NCI-H82 treated with DMSO at 0.1 percent for 48 hours (cell line): ENCODE measurements at regions not wholly inside any gene's neighbourhood (a gene's known extent, or its start where the extent isn't known, plus 50 kb on each side); places are given as distances from the start of the nearest gene placed in this dataset.

Source experiments
- DNase-seq: peaks from one replicate; lab custom pipeline; 2025; ENCODE audit not compliant: unreplicated experiment; lab: John Stamatoyannopoulos, UW

DNA sequence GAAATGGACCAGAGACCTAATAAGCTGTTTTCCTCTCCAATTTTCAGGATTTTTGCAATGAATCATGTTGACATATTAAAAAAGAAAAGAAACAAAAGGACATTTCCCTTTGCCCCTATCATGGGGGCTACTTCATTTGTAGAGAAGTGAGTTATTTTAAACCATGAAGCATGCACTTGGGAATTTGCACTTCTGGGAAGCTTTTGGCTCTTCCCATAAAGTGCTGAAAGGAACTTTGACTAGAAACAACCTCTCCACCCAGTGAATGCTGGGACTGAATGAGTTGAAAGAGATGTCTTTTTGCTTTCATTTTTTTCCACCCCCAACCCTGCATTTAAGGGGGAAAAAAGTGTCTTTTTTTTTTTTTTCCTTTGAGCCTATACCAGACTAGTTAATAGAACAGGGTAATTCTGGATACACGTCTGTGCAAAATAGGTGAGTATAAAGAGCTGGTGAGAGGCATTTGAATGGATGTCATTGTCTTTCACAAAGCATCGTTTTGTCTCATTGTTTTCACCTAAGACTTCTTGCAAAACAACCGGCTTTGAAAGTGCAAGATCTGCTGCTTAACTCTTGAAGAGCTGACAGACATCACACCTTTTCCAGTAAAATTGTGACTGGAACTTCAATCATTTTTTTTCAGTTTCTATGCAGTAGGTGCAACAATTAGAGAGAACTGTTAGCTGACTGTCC is 138.7 kb upstream of the BACH2 start:
- DNase-seq = no peak

DNA sequence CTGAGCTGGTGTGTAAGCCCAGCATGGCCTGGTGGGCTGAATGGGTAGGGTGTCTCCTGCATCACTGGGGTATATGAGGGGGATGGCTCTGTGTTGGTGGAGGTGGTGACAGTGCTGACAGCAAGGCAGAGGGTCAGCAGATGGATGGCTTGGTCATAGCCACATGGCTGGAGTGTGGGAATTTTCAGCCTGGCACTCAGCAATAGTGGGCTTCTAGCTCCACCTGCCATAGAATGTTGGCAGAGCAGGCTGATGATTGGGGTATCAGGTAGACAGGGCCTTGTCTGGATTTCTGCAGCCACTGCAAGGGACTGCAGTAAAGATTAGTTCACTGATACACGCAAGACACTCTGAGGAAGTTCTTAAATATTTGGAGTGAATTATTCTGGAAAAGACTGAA is 137.5 kb upstream of the BACH2 start:
- no peak for DNase-seq

DNA sequence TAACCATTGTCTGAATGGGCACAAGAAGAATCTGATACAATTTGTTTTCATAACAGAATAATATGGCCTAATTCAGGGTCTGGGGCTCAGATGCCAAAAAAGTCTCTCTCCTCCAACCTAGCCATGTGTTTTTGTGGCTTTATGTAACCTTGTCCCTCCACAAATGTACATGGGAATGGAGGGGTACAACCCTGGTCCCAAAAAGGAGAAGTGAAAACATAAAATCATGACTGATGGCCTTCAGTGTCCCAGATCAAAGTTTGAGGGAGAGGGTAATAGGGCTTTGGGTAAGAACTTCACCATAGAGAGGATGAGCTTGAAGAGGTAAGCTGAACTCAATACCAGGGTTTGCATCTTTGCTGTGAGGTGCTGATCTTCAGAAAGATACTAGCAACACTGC is 136.3 kb upstream of the BACH2 start:
- no peak for DNase-seq

DNA sequence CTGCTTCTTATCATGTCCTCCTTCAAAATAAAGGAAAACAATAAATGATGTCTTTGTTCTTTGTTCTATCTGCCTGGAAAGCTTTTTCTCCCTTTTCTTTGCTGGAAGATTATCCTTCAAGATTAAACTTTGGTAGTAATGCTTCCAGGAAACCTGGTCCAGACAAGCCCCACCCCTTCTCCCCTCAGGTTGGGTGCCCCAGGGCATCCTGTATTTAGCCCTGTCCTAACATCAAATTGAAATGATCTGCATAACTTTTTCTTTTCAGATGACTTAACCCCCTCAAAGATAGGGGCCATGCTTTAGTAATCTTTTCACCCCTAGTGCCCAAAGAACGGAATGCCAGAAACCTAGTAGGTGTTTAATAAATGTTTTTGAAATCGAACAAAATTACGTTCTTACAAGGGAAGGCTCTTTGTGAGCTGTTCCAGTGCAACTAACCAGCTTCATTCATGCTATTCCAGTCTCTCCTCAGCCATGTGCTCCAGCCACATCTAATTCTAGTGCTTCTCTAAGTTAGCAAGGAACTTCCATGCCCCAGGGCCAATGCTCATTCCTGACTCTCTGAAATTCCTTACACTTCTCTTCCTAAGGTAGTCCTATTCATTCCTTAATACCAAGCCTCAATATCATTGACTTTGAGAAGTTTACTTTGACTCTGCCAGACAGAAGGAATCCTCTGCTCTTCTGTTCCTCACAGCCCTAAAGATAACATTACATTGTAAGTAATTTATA is 135.6 kb upstream of the BACH2 start:
- DNase-seq = no peak

DNA sequence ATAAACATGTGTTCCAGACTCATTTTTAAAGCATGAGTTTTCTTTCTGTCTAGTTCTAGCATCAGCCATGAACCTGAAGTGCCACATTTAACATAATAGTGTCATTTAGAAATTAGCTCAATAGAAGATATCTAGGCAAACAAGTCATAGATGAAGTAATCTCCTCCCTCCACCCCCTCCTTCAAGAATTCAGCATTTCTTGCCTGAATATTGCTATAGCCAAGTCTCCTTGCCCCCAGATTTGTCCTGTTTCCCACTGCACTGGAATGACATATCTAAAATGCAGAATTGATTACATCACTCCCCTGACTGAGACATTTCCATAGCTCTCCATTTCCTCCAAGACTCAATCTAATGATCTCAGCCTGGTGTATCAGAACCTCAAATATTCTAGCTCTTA is 134.9 kb upstream of the BACH2 start:
- no peak for DNase-seq

DNA sequence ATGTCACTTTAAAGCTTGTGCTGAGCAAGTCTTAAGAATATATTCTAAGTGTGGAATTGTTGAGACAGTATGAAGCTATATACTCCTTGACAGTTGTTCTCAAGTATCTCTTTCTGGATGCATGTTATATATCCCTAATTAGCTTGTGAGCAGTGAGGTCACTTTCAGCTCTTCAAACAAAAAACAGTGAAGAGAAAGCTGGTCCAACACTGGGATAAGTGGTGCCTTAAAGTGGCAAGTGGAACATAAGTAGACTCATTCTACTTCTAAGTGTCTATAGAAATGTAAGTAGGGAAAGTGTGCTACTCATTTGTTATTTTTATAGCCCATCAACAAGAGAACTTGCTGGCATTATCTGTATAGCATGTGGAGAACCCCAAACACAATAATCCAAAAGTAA is 133.1 kb upstream of the BACH2 start:
- no peak for DNase-seq

DNA sequence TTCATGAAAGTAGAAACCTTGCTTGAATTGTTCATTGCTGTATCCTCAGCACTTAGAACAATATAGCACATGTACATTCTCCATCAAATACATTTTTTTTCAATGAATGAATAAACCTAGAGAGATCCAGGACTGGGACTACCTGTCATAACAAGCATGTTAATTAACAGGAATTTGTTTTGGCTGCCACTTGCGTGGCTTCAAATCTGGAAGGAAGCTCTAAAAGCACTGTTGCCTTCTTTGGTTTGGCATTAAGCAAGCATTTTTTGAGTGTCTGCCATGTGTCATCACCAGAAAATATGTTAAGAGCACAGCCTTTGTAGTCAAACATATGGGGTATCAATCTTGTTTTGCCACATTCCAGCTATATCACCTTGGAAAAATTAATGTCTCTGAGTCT is 131.9 kb upstream of the BACH2 start:
- no peak for DNase-seq

DNA sequence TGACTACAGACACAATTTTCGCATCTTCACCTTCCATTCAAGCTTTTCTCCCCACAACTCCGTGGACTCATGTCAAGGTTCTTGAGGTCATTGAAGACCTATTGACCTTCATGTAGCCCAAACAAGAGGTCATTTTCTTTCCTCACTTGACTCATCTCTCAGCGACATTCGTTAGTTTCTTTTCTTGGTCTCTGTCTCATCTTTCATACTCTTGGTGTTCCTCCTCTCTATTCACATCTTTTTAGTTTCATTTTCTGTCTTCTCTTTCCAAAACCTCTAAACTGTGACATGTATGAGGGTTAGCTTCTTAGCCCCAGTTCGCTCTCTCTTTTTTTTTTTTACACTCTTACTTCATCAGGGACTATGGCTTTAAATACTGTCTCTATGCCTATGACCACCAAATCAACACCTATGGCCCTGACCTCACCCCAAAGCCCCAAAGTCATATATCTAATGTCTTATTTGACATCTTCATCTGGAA is 128.6 kb upstream of the BACH2 start:
- no peak for DNase-seq

DNA sequence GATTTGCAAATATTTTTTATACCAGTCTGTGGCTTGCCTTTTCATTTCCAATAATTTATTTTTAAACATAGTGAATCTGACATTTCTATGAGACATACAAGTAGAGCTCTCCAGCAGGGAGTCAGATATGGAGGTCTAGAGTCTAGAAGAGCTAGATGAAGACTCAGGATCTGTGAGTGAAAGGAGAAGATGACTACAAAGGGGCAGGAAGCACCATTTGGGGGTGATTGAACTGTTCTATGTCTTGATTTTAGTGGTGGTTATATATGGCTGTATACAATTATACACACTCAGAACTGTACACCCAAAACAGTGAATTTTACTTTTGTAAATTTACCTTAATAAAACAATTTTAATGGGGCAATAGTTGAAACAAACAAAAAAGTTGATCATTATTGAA is 127.9 kb upstream of the BACH2 start:
- no peak for DNase-seq

DNA sequence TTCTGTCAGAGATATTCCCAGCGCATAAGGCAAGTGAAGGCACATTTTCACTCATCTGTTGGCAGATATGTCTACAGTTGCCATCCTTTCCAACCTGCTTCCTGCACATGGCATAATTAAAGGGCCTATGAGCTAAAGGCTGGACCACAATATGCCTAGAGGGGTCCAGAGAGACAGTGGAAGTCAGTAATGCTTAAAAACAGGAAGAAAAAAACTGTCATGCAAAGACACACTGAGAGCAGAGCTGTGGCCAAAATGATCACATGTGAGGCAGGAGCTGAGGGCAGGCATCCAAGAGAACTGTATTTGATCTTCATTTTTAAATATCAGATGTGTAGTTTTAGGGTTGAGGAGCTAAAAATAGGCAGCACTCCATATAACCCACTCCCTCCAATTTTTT is 125.0 kb upstream of the BACH2 start:
- no peak for DNase-seq

DNA sequence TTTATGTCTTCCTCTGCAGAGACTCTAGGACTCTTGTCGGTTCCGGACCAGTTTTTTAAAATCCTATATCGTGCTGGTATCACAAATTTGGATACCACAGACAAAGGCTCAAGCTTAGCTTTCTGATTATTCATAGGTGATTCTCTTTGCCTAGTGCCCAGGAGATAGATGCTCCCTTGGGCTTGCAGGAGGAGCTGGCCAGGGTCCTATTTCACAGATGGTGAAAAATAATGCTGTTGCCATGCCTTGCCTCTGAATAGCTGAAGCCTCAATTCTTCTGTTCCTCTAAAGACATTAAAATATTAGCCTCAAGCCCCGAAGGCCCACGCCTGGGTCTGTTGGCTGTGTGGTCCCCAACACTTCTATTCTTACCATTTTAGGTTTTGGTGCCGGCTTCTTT is 123.9 kb upstream of the BACH2 start:
- no peak for DNase-seq

DNA sequence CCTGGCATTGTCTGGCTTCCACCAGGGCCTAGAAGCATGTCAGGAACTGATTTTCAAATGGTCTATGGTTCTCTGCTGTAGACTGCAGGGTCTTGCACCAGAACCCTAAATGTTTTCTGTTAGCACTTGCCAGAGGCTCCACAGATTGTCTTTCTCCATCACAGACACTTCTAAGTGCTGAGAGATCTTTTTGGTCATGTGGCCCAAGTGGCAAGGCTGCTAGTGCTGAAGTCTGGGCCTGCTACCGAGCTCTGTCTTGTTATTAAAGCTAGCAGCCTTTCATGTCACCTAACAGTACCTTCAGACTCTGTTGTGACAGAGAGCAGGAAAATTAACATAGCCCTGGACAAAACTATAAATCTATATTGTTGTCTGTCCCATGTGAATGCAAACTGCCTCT is 120.7 kb upstream of the BACH2 start:
- DNase-seq = no peak

DNA sequence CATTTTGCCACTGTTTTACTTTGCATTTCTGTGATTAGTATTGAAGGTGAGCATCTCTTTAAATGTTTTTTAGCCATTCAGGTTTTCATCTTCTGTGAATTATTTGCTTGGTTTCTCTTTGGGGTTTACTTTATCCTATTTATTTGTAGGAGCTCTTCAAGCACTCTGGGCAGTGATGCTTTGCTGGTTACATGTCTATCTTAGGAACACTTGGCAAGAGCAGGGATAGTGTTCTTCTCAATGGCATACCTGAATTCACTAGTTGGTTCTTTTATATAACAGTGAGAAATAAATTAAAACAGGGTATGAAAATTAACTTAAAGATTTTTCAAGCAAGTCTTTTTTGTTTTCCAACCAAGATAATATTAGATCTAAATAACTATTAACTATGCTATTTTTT is 119.7 kb upstream of the BACH2 start:
- DNase-seq = no peak

DNA sequence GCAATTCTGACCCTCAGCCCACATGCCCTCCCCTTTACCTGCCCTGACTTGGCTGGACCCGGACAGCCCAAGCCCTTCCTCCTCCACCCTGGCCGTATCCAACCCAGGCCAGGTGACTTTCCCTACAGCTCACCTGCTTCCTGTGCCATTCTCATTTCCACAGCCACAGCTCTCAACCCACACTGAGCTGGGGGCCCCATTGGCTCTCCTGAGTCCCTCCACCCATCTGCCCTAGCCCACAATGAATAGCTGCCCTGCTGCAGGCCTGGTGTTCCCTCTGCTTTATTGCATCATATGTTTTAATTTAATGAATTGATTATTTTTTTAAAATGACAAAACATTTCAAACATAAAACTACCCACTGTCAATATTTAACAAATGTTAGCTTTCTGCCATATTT is 118.5 kb upstream of the BACH2 start:
- DNase-seq = no peak

DNA sequence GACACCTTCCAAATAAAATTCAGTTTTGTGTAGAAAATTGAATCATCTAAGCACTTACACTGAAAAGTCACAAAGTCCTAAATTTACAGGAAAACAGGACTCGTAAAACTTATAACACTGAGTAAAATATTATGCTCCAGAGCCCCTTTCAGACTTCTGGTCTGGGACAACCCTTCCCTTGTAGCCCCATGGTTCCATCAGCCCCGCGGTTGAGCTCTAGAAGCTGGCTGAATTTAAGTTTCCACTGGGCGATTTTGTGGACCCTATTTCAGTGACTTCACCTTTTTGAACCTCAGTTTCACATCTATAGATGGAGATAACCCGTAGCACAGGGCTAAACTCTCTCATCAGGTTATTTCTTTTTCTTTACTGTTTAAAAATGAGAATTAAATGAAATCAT is 117.7 kb upstream of the BACH2 start:
- no peak for DNase-seq

DNA sequence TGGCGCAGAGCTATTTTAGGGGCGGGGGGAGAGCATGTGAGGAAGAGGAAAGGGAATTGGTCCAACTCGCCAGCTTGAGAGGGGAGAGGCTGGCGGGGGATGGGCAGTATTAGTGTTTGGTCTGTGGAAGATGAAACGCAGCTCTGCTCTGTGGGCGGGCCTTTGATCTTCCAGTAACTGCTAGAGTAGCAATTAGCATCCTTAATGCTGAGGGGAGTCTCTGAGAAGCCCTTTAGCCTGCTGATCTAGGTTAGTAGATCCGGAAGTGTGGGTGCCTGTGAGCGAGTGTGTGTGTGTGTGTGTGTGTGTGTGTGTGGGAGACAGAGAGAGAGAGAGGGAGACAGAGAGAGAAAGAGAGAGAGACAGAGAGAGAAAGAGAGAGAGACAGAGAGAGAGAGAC is 117.2 kb upstream of the BACH2 start:
- peak; percentile 38 for DNase-seq

DNA sequence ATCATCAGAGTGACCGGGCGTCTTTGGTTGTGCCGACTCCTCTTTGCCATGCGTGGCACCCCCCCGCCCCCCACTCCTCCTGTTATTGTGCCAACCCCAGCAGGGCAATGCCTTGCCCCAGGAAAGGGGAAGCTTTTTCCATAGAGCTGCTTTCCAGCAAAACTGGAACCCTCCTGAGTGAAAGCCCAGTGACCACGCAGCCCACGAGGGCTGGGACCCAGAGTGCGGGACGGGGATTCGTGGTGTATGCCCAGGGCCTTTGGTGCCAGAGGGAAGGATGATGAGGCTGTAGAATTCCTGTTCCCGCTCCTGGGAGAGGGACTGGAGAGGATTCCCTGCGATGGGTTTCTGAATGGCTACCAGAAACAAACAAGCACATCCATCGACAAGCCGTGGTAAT is 116.8 kb upstream of the BACH2 start:
- DNase-seq = no peak

DNA sequence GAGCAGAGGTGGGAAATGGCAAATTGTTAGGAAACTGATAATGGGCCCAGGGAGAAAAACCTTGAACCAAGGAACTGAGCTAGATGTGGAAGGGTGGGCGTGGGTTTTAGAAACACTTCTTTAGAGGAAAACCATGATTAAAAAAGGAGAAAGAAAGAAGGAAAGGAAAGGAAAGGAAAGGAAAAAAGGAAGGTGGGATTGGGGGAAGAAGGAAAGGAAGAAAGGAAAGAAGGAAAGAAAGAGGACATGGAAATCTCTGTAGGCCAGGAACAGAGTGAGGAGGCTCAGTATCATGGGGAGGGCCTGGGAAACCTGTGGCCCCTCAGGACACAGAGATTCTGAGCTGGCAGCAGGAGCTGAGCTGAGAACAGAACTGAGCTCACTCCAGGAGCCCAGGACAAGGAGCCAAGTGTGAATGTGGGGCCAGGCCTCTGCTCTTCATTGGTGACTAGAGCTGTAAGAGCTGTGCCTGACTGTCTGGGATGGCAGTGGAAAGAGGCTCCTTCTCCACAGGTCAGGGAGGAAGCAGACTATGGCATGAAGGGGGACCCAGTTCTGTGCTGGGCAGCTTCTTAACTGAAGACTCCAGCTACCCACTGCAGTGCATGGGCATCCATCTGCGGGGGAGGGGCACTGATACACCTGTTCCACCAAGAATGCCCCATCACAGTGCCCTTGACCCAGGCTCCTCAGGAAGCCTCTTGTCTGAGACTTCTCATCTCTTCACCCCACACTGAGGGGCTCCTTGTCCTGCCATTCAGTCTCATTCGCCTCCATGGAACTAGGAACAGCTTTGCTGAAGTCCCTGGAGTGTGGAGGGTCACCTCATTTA is 116.1 kb upstream of the BACH2 start:
- no peak for DNase-seq

DNA sequence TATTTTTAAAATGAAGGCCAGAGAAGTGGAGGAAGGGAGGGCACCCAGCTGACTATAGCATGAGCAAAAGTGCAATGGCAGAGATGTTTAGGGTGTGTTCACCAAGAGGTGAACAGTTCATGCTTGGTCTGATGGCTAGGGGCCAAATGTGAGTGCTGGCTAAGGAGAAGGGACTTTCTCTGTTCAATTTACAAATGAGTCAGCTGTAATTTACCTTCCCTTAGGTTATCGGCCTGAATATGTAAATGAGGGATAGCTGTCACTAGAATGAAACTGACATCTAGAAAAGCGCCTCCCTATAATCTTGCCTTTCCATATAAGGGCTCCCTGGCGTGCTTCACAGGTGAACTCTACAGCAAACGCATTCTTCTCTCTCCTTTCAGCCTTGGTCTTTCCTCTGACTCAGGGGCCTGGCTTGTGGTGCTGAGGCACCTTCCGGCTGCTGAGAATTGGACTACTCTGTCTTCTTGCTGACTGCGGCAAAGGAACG is 114.7 kb upstream of the BACH2 start:
- DNase-seq = no peak

DNA sequence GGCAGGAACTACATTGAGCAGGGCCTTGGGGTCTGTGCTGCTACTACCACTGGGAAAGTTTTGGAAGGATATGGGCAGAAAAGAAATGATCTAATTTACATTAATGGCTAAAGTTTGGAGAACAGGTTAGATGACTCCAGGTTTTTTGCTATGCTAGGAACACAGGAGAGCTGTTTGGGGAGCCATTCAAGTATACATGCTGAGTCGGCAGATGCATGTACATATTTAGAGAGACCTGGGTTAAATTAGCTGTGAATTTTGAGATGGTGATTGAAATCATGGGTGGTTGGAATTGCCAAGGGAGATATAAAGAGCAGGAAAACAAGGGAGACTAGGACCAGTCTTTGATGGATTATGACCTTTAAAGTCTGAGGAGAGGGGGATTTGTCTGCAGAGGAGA is 113.1 kb upstream of the BACH2 start:
- DNase-seq = no peak

DNA sequence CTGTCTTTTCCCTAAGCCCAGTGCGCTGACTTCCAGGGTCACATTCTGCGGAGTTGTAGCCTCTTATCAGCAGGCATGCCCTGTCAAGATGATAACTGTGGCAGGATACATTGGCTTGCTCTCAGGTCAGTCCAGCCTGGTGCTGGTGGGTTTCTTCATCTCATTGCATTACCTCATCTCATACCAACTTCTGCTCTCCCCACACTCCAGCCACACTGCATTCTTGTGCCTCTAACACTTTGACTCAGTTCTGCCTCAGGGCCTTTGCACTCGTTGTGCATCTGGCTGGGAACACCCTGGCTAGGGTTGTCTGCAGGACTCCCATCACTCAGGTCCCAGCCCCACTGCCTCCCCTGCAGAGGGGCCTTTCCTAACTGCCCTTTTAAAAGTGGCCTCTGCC is 110.3 kb upstream of the BACH2 start:
- no peak for DNase-seq
